K562 (cell line): ENCODE measurements at regions not wholly inside any gene's neighbourhood (a gene's known extent, or its start where the extent isn't known, plus 50 kb on each side); places are given as distances from the start of the nearest gene placed in this dataset.
"Not testable (repeated sequence)": the region's sequence is repeated elsewhere in the genome, so short reads cannot be mapped to it uniquely, and the experiment has no call there.

Experiments
- ATAC-seq: fragments of 200-7000 bp; cut with Tn5 transposase; 3 replicates; pipeline ENCODE4 v1.9.1; 2020; ENCODE audit warnings: moderate library complexity
- BruUV-seq: library from RNA; stranded (reverse); fragments of 400-500 nt; replicated peaks from 2 replicates; lab custom pipeline; 2021; lab: Mats Ljungman, UMichigan
- CTCF ChIA-PET: fragments of 300-600 bp; formaldehyde crosslinking; extraction: SDS; loops from one replicate; lab custom pipeline; 2021; ENCODE audit warnings: low intra/inter-chr PET ratio; lab: Yijun Ruan, JAX
- POLR2A ChIA-PET: fragments of 300-600, 350-650 bp; sonication (Branson Sonifier 250); formaldehyde crosslinking; extraction: SDS; loops from one replicate; lab custom pipeline; 2021; ENCODE audit warnings: antibody characterized with exemption, inconsistent platforms; lab: Yijun Ruan, JAX
- DNase-seq, 4 experiments: peaks; one replicate each; pipeline versions ENCODE4 v3.0.0 to v3.0.0-alpha.2; 2011 to 2018; ENCODE audit warnings: low spot score in 3 of 4, mixed read lengths in 3 of 4; ENCODE audit errors: extremely low read depth in 1 of 4
- FAIRE-seq: peaks from 2 replicates; lab custom pipeline; 2011; peaks lifted over from hg19 to GRCh38; lab: Jason Lieb, UNC
- H2AFZ ChIP-seq: 2 replicates; pipeline ENCODE4 v1.6.0; 2011; ENCODE audit warnings: low read depth, low read length, control low read depth, inconsistent platforms
- H3K27ac ChIP-seq: fragments of 200-600 bp; 3 replicates; pipeline ENCODE4 v1.8.0; 2011; ENCODE audit warnings: low read depth, mild to moderate bottlenecking, control low read depth, inconsistent platforms, low read length, moderate library complexity, mixed read lengths; ENCODE audit errors: extremely low read depth
- H3K27me3 ChIP-seq, 2 experiments: fragments of 300-600 bp in 1 of 2; 2 replicates in 1 of 2; 3 replicates in 1 of 2; pipeline versions ENCODE4 v1.6.0 to v1.8.0; 2011; ENCODE audit warnings: inconsistent platforms in 2 of 2, low read length in 2 of 2, mild to moderate bottlenecking in 1 of 2, mixed read lengths in 1 of 2, moderate library complexity in 1 of 2; ENCODE audit not compliant: control insufficient read depth in 2 of 2, insufficient read depth in 2 of 2
- H3K36me3 ChIP-seq: fragments of 300-600 bp; 3 replicates; pipeline ENCODE4 v1.8.0; 2011; ENCODE audit warnings: mild to moderate bottlenecking, low read length, inconsistent platforms; ENCODE audit not compliant: control insufficient read depth, insufficient read depth
- H3K4me1 ChIP-seq, 2 experiments: fragments of 200-600 bp in 1 of 2; replicated peaks in 1 of 2; 2 replicates in 1 of 2; 3 replicates in 1 of 2; pipeline versions ENCODE4 v1.5.1 to v1.8.0; 2011; ENCODE audit warnings: inconsistent platforms in 2 of 2, low read length in 2 of 2, mild to moderate bottlenecking in 1 of 2, mixed read lengths in 1 of 2, moderate library complexity in 1 of 2; ENCODE audit not compliant: control insufficient read depth in 2 of 2, insufficient read depth in 2 of 2
- H3K4me2 ChIP-seq: 2 replicates; pipeline ENCODE4 v1.6.1; 2011; ENCODE audit warnings: low read length, control low read depth, inconsistent platforms, mixed read lengths; ENCODE audit not compliant: insufficient read depth
- H3K4me3 ChIP-seq: fragments of 200-600 bp; sonication (generic), shearing (Covaris generic); 2 replicates; pipeline ENCODE4 v1.5.1; 2016; ENCODE audit warnings: control low read depth, inconsistent platforms
- H3K79me2 ChIP-seq: fragments of 200-600 bp; 3 replicates; pipeline ENCODE4 v1.8.0; 2011; ENCODE audit warnings: low read length, inconsistent platforms; ENCODE audit not compliant: control insufficient read depth, insufficient read depth
- H3K9ac ChIP-seq, 2 experiments: 2 replicates each; pipeline versions ENCODE4 v1.6.0 to v1.6.1; 2011; ENCODE audit warnings: low read depth in 2 of 2, low read length in 2 of 2, control low read depth in 1 of 2, inconsistent platforms in 1 of 2, mild to moderate bottlenecking in 1 of 2, mixed read lengths in 1 of 2; ENCODE audit not compliant: insufficient read depth in 1 of 2
- H3K9me1 ChIP-seq: one replicate; pipeline ENCODE4 v1.6.0; 2011; ENCODE audit warnings: inconsistent platforms, mild to moderate bottlenecking, low read length, moderate library complexity; ENCODE audit not compliant: control insufficient read depth, insufficient read depth
- H3K9me3 ChIP-seq: replicated peaks from 2 replicates; pipeline ENCODE4 v1.5.1; 2011; ENCODE audit warnings: low read depth, low read length, inconsistent platforms; ENCODE audit not compliant: control insufficient read depth, insufficient read depth
- H4K20me1 ChIP-seq: replicated peaks from 2 replicates; pipeline ENCODE4 v1.6.1; 2011; ENCODE audit warnings: low read length, inconsistent platforms, mixed read lengths; ENCODE audit not compliant: control insufficient read depth, insufficient read depth
- WGBS: fragments of 100-300 bp; shearing (Covaris generic); methylation state at CpG from one replicate; pipeline ENCODE4 v1.1.6; 2016; ENCODE audit warnings: low coverage, mixed read lengths; ENCODE audit not compliant: insufficient coverage; ENCODE audit errors: missing lambda C conversion rate; 5-methylcytosine and 5-hydroxymethylcytosine counted together
- in situ Hi-C: fragments of 300-500 bp; cut with MboI; formaldehyde crosslinking; loops from 4 replicates; pipeline ENCODE4 v1.15.0; 2018; ENCODE audit warnings: inconsistent platforms, mixed read lengths
- intact Hi-C: fragments of 100-400 bp; cut with micrococcal nuclease; formaldehyde crosslinking; loops from 2 replicates; pipeline ENCODE4 v1.14.2; 2022
- TF ChIP-seq, protein P1 (sequence below): sonication (generic); formaldehyde crosslinking; IDR thresholded peaks from 2 replicates; pipeline ENCODE4 v1.8.0; 2022; ENCODE audit warnings: mild to moderate bottlenecking, missing genetic modification reagents

GRCh38 chr4:59553721-59554091 lies 1646.4 kb upstream of the ADGRL3 start:
- no peaks in the 10 kb centered on the region for H3K9me1 ChIP-seq
- intact Hi-C loops = no loop called here
- no peaks in the 10 kb centered on the region for H3K79me2 ChIP-seq
- TF ChIP-seq, protein P1, sequence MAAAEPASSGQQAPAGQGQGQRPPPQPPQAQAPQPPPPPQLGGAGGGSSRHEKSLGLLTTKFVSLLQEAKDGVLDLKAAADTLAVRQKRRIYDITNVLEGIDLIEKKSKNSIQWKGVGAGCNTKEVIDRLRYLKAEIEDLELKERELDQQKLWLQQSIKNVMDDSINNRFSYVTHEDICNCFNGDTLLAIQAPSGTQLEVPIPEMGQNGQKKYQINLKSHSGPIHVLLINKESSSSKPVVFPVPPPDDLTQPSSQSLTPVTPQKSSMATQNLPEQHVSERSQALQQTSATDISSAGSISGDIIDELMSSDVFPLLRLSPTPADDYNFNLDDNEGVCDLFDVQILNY (CRISPR knock-in tag) = no peak
- no peaks in the 10 kb centered on the region for H3K4me1 ChIP-seq
- H3K9me3 ChIP-seq = no peaks in the 10 kb centered on the region
- no peak overlapping the region for H3K4me3 ChIP-seq
- no peaks in the 10 kb centered on the region for H4K20me1 ChIP-seq
- in situ Hi-C loops = no loop called here
- H3K27me3 ChIP-seq = no peaks in the 10 kb centered on the region
- FAIRE-seq = no peak
- no peak overlapping the region for H3K9ac ChIP-seq
- H2AFZ ChIP-seq = no peak overlapping the region
- no peak for DNase-seq
- no peaks in the 10 kb centered on the region for H3K36me3 ChIP-seq
- BruUV-seq = no TSS peak
- no peak overlapping the region for H3K27ac ChIP-seq
- 0% methylated on average over 2 of the region's 2 CpGs for WGBS
- ChIA-PET POLR2A (no interaction called here), CTCF (no interaction called here)
- no peak for ATAC-seq
- H3K4me2 ChIP-seq = no peak overlapping the region

GRCh38 chr4:59556191-59556590 lies 1643.9 kb upstream of the ADGRL3 start:
- H3K79me2 ChIP-seq, BruUV-seq, in situ Hi-C loops, DNase-seq, H3K9ac ChIP-seq, H3K36me3 ChIP-seq, H3K9me1 ChIP-seq, FAIRE-seq, POLR2A ChIA-PET, CTCF ChIA-PET, H3K9me3 ChIP-seq, H3K27me3 ChIP-seq, intact Hi-C loops, ATAC-seq, H2AFZ ChIP-seq, H3K4me3 ChIP-seq, H3K4me1 ChIP-seq, H3K27ac ChIP-seq, H3K4me2 ChIP-seq, H4K20me1 ChIP-seq: not testable (repeated sequence)
- WGBS = 0% methylated on average over 2 of the region's 2 CpGs

DNA sequence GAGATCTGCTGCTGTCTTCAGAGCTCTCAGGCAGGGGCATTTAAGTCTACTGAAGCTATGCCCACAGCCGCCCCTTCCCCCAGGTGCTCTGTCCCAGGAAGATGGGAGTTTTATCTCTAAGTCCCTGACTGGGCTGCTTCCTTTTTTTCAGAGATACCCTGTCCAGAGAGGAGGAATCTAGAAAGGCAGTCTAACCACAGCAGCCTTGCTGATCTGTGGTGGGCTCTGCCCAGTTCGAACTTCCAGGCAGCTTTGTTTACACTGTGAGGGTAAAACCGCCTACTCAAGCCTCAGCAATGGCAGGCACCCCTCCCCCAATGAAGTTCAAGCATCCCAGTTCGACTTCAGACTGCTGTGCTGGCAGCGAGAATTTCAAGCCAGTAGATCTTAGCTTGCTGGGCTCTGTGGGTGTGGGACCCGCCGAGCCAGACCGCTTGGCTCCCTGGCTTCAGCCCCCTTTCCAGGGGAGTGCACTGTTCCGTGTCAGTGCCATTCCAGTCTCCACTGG lies 1639.9 kb upstream of the ADGRL3 start:
- H3K9ac ChIP-seq, H4K20me1 ChIP-seq, DNase-seq, FAIRE-seq, H3K9me1 ChIP-seq, H3K9me3 ChIP-seq, H3K27me3 ChIP-seq, H3K4me3 ChIP-seq, H3K79me2 ChIP-seq, H3K4me2 ChIP-seq, CTCF ChIA-PET, in situ Hi-C loops, intact Hi-C loops, H3K36me3 ChIP-seq, H2AFZ ChIP-seq, POLR2A ChIA-PET, H3K27ac ChIP-seq, H3K4me1 ChIP-seq, BruUV-seq, ATAC-seq: not testable (repeated sequence)
- WGBS = 2% methylated on average over 7 of the region's 9 CpGs
